GM12864 (cell line): ENCODE measurements at regions not wholly inside any gene's neighbourhood (a gene's known extent, or its start where the extent isn't known, plus 50 kb on each side); places are given as distances from the start of the nearest gene placed in this dataset.

ENCODE experiments used
- DNase-seq: peaks from one replicate; pipeline ENCODE4 v3.0.0-alpha.2; 2011; ENCODE audit warnings: low read depth
- H3K4me3 ChIP-seq: 2 replicates; pipeline ENCODE4 v1.5.1; 2011; ENCODE audit warnings: mild to moderate bottlenecking, low read depth, low read length, control low read depth
- TF ChIP-seq, protein P1 (sequence below): IDR thresholded peaks from 2 replicates; pipeline ENCODE4 v1.5.1; 2011; ENCODE audit warnings: low read depth, mild to moderate bottlenecking, moderate library complexity, low read length, control low read depth, inconsistent platforms; ENCODE audit errors: missing control alignments

DNA sequence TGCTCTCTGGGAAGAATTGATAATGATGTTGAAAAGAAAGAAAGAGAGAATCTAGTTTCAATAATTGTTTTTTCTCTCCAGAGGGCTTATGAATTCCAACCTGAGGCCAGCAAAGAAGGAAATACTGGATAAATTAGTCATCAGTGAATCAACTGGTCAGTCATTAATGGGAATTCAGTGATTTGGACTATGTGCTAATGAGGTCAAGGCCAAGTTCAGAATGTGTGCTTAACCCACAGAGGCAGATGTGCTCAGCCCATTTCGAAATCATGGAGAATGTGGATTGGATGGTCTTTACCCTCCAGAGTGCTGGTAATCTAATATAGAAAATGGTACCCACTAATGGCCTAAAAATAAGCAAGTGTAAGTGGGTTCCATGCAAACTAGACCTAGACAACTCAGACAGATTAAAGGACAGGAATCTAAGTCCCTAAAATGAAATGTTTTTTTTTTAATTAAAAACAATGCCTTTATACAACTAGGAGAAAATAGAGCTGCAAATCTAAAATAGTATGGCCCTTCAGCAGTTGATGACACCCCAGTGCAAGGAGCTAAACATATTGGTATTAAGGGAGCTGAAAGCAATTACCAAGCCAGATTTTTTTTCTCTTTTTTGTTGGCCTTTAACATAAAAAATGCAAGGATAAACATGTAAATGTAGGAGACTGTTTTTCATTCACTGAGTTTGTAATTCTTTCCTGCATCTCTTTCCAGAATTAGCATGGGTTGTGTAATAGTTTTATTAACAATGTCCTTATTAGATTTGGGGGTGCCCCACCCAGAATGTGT is 296.9 kb downstream of the SATB2 start:
- no peak overlapping the region for H3K4me3 ChIP-seq
- no peak for DNase-seq
- TF ChIP-seq, protein P1, sequence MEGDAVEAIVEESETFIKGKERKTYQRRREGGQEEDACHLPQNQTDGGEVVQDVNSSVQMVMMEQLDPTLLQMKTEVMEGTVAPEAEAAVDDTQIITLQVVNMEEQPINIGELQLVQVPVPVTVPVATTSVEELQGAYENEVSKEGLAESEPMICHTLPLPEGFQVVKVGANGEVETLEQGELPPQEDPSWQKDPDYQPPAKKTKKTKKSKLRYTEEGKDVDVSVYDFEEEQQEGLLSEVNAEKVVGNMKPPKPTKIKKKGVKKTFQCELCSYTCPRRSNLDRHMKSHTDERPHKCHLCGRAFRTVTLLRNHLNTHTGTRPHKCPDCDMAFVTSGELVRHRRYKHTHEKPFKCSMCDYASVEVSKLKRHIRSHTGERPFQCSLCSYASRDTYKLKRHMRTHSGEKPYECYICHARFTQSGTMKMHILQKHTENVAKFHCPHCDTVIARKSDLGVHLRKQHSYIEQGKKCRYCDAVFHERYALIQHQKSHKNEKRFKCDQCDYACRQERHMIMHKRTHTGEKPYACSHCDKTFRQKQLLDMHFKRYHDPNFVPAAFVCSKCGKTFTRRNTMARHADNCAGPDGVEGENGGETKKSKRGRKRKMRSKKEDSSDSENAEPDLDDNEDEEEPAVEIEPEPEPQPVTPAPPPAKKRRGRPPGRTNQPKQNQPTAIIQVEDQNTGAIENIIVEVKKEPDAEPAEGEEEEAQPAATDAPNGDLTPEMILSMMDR = no peak

DNA sequence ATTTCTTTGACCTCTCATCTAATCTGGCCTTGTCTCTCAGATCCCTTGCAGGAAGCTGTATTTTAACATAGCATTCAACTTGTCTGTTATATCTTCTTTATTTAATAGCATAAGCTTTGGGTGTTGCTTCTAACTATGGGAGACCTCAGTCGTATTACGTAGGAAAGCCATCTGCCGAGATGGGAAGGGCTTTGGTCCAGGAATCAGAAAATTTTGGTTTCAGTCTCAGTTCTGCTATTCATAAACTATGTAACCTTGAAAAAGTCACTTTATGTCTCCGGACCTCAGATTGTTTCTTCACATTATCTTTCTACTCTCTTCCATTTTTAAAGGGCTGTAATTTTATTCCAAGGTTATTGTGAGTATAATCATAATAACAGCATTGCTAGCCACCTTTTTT is 297.7 kb downstream of the SATB2 start:
- no peak for DNase-seq
- H3K4me3 ChIP-seq = no peak overlapping the region
- TF ChIP-seq, protein P1 = no peak

DNA sequence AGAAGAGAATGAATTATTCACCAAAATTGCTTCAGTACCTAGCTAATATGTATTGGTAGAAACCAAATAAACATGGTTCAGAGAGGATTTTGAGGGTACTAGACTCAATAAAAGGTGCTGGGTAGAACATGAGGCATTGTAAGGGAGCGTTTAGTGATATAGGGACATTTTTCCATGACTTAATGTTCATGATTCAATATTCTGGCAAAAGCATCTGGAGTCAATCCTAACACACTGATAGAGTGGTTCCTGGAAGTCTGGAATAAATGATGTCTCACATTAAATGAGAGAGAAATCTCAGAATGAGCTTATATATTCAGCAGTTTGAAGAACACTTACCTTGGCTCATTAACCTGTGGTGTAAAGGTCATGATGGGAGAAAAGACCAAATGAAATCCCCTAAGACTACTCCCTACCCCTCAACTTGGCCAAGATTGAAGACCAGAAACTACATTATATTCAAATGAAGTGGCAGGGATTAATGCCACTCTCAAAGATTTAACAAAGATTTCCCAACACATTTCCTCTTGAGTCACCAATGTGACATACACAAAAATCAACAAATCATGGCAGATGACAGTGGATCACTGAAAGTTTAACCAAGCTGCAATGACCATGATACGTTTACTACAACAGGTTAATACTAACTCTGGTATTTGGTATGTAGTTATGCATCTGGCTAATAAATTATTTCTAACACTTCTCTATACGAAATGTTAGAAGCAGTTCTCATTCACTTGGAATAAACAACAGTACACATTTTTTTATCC is 309.5 kb downstream of the SATB2 start:
- H3K4me3 ChIP-seq = no peak overlapping the region
- DNase-seq = no peak
- TF ChIP-seq, protein P1 = no peak

DNA sequence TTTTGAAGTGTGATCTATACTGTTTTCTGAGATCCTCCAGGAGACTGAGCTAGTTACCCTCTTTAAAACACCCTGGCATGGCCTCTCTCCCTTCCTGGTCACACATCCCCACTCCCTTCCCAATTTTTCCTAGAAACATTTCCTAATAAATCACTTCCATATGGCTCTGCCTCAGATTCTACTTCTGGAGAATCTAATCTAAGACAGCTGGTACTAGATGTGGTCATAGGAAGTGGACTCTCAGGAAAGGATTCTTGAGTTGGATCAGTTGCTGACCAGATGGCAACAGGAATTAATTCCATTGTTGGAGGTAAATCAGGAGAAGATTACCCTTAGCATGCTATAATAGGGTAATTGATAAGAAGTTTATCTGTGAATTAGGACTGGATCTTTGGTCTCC is 310.5 kb downstream of the SATB2 start:
- TF ChIP-seq, protein P1 = no peak
- DNase-seq = no peak
- H3K4me3 ChIP-seq = no peak overlapping the region

DNA sequence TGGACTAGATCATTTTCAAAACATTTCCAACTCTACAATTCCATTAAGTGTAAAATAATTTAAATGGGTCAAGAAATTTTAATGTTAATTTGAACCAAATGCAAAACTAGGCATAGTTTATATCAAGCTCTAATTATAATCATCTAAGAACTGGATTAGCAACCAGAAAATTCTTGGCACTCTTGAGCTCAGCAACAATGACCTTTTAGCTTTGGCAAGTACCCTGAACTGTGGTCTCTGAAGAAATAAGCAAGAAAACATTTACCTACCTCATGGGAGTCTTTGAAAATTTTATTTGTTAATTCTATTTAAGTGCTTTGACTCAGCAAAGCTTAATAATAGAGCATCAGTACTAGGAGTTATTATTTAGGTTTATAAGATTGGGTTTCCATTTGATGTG is 313.2 kb downstream of the SATB2 start:
- TF ChIP-seq, protein P1 = no peak
- DNase-seq = no peak

DNA sequence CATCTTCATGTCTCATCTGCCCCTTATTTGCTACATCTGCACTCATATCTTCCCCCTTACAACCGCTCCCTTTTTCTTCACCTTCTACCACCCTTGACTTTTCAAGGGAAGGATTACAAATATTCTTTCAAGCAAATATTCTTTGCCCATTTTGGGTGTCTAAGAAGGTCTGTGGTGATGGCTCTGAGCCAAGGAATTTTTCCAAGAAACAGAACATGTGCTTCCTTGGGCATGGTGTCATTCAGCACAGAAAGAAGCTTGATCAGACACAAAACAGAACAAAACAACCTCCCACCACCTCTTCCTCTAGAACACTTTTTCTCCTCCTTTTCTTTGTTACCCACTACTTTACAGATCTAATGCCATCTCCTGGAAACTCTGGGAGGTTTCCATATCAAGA is 313.7 kb downstream of the SATB2 start:
- TF ChIP-seq, protein P1 = no peak
- H3K4me3 ChIP-seq = no peak overlapping the region
- no peak for DNase-seq

More for the DNA sequence above, 313.2 kb downstream of the SATB2 start:
- no peak overlapping the region for H3K4me3 ChIP-seq

DNA sequence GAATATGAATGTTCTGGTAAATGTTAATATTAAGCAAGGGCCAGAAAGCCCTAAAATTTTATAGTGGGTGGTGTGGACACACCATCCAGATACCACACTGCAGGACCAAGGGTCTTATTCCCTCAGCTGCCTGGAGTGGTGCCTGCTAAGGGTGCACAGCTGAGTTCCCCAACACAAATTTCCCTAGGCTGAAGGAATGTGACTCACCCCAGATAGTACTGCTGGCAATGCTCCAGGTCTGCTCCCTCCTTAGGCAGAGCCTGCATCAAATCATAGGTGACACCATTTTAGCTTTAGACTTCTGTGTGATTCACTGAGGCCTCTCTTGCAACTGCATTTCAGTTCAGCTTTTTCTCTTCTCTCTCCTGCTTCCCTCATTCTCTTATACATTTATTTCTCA is 321.1 kb downstream of the SATB2 start:
- TF ChIP-seq, protein P1 = no peak
- H3K4me3 ChIP-seq = no peak overlapping the region
- no peak for DNase-seq
